Heart left ventricle (tissue), 16 donors: ENCODE measurements at regions not wholly inside any gene's neighbourhood (a gene's known extent, or its start where the extent isn't known, plus 50 kb on each side); places are given as distances from the start of the nearest gene placed in this dataset.

Experiments
- ATAC-seq, 4 donors: fragments of 200-7000 bp; cut with Tn5 transposase; one replicate each; pipeline ENCODE4 v1.9.1; 2020 to 2022; ENCODE audit warnings: moderate library complexity in 4 of 4, mild to moderate bottlenecking in 3 of 4, moderate number of reproducible peaks in 1 of 4
- DNase-seq, 5 donors: peaks; one replicate each; pipeline ENCODE4 v3.0.0-alpha.2; 2020
- H3K27ac ChIP-seq, 12 donors: fragments of 200-600 bp; sonication (generic) in 4 of 12; one replicate each; pipeline versions ENCODE4 v1.5.0 to v1.8.0; 2016 to 2022; ENCODE audit warnings: mild to moderate bottlenecking in 2 of 12
- H3K27me3 ChIP-seq, 9 donors: fragments of 200-600 bp; sonication (generic) in 2 of 9; one replicate each; pipeline versions ENCODE4 v1.5.1 to v1.8.0; 2016 to 2022; ENCODE audit warnings: mild to moderate bottlenecking in 3 of 9
- H3K36me3 ChIP-seq, 9 donors: fragments of 200-600 bp; sonication (generic) in 2 of 9; one replicate each; pipeline versions ENCODE4 v1.5.0 to v1.8.0; 2018 to 2022; ENCODE audit warnings: mild to moderate bottlenecking in 2 of 9
- H3K4me1 ChIP-seq, 12 donors: fragments of 200-600 bp; sonication (generic) in 4 of 12; one replicate each; pipeline versions ENCODE4 v1.5.0 to v1.8.0; 2016 to 2022; ENCODE audit warnings: mild to moderate bottlenecking in 3 of 12
- H3K4me3 ChIP-seq, 12 donors: fragments of 200-600 bp; sonication (generic) in 4 of 12; one replicate each; pipeline versions ENCODE4 v1.5.0 to v1.8.0; 2017 to 2022; ENCODE audit warnings: mild to moderate bottlenecking in 9 of 12, moderate library complexity in 4 of 12
- H3K9me3 ChIP-seq, 12 donors: fragments of 200-600 bp; sonication (generic) in 4 of 12; one replicate each; pipeline versions ENCODE4 v1.5.0 to v1.8.0; 2016 to 2022; ENCODE audit warnings: mild to moderate bottlenecking in 1 of 12
- POLR2A ChIP-seq, 2 donors: fragments of 450-650 bp; IDR thresholded peaks; one replicate each; pipeline ENCODE4 v1.6.1; 2017; ENCODE audit warnings: antibody characterized with exemption in 2 of 2, mild to moderate bottlenecking in 2 of 2, moderate library complexity in 2 of 2
- WGBS, 4 donors: extraction: QIAGEN DNeasy Blood & Tissue Kit in 2 of 4; methylation state at CpG; one replicate each; pipeline versions ENCODE4 v1.1.5 to v1.1.7; 2013 to 2018; 5-methylcytosine and 5-hydroxymethylcytosine counted together
- intact Hi-C, 10 donors: fragments of 100-400 bp; cut with DNase I; formaldehyde crosslinking; loops; one replicate each; pipeline versions ENCODE4 v1.11.1 to v1.14.2; 2022
- TF ChIP-seq, protein P1 (sequence below), 12 donors: fragments of 200-600 bp; sonication (generic) in 4 of 12; IDR thresholded peaks; one replicate each; pipeline versions ENCODE4 v1.5.0 to v1.8.0; 2018 to 2022; ENCODE audit warnings: antibody characterized with exemption in 12 of 12, mild to moderate bottlenecking in 5 of 12
- donor health status: ischemic (EF 13 %, LVEDD 7.1; RV severe dilation, severe dysfunction).
- donor health status: healthy with polysubstance abuse.
- donor health status: DM: no; HTN: yes; CAD: no.
- donor health status: DM: no; HTN: no; CAD: no.
- donor health status: ischemic (EF 25% LVEDD 6.9; RV normal size, moderate dysfunction).
- donor health status: ischemic (EF 25% LVEDD 5.7; RV mildly dilated, moderate dysfunction).
- donor health status: healthy.
- donor health status: DM: yes; HTN: yes; CAD: no.
- donor health status: ischemic (EF 35%, LVEDD 5.7; RV mildly dilated, moderate dysfunction).
- donor health status: nonischemic (EF 11% LVEDD 7.7; RV severe dilation, severe dysfunction).
- donor health status: DM: yes; HTN: yes; CAD: no.
- donor health status: PGD.
- donor health status: ischemic (EF 29% LVEDD 5.4; RV normal size, mild dysfunction).
- donor health status: nonischemic (EF 23%, LVEDD 6.1; RV moderate dilation, normal function).

DNA sequence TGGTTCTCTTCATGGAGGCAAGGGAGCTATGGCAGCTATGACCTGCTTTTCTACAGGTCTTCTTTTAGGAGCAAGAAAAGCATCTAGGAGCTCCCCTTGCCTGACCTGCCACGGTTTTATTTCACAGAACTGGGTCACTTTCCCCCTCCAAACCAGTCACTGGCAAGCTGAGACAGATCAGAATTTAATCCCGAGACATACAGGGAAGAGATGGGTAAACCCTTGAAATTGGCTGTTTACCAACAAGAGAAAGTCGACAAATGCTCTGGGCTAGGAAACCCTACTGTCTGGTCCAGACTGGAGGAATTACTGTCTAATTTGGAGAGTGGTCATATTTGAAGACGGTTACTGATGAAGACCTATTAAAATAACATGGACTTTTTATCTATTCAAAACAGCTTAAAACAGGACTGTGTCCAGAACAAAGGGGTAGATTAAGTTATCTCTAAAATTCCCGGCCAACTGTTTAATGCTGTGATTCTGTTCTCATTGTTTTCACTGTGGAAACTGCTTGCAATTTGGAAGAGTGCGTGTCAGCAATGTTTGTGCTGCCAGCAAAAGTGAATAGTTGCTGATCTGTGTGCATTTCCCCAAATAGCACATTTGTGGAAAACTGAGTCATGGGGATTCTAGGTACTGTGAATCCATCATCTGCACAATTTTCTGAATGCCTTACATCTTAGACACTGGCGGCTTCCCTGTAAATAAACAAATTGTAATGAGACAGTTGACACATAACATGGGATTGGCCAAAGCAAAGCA, 73.4 kb upstream of the EEA1 start:
- Histone ChIP-seq H3K4me3 (no peak overlapping the region), H3K27me3 (no peaks in the 10 kb centered on the region), H3K36me3 (no peaks in the 10 kb centered on the region), H3K27ac (peak overlapping the region in 3 of 12 donors; percentile 34 to 49 (median 37)), H3K9me3 (no peaks in the 10 kb centered on the region), H3K4me1 (peaks cover 0 to 13% (median 4%) of the 10 kb centered on the region in 12 donors)
- DNase-seq (no peak), ATAC-seq (peak in 3 of 4 donors; percentile 27 to 73 (median 70))
- 35 to 52% (median 45%) methylated on average over 7 of the region's 7 CpGs for WGBS, 4 donors
- intact Hi-C loops = loop anchor here in 1 of 10 donors (10.0 kb wide), 1 partner anchor 1102 kb away; no protein-coding TSS in a partner anchor
- TF ChIP-seq POLR2A (IDR thresholded peaks at IDR 0.05) = no peak
- TF ChIP-seq, protein P1, sequence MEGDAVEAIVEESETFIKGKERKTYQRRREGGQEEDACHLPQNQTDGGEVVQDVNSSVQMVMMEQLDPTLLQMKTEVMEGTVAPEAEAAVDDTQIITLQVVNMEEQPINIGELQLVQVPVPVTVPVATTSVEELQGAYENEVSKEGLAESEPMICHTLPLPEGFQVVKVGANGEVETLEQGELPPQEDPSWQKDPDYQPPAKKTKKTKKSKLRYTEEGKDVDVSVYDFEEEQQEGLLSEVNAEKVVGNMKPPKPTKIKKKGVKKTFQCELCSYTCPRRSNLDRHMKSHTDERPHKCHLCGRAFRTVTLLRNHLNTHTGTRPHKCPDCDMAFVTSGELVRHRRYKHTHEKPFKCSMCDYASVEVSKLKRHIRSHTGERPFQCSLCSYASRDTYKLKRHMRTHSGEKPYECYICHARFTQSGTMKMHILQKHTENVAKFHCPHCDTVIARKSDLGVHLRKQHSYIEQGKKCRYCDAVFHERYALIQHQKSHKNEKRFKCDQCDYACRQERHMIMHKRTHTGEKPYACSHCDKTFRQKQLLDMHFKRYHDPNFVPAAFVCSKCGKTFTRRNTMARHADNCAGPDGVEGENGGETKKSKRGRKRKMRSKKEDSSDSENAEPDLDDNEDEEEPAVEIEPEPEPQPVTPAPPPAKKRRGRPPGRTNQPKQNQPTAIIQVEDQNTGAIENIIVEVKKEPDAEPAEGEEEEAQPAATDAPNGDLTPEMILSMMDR (IDR thresholded peaks at IDR 0.05) = no peak

DNA sequence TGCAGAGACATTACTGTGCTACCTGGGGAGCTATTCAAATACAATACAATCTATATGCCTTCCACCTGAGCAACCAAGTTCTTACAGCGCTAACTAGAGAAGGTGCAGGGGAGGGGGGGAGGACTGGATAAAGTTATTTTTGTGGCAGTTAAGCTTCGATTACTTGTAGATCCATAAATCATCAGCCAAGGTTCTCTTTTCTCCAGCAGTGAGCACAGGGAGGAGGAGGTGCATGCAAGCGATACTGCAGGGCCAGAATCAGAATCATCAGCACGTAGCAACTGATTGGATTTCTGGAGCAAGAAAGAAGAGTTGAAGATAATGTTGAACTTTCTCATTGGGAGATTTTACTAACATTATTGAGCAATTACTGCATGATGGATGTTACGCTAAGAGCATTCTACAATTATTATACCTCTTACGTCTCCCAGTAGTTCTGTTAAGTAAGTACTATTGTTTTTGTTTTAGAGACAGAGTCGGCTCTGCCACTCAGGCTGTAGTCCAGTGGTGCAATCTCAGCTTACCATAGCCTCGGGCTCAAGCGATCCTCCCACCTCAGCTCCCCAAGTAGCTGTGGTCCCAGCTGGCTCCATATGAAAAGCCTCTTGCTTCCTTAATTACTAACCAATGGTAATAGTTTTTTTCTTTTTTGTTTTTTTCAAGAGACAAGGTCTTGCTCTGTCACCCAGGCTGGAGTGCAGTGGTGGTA, 74.6 kb upstream of the EEA1 start:
- Histone ChIP-seq H3K9me3 (no peaks in the 10 kb centered on the region), H3K4me3 (no peak overlapping the region), H3K27ac (no peak overlapping the region), H3K36me3 (no peaks in the 10 kb centered on the region), H3K4me1 (peaks cover 0 to 13% (median 4%) of the 10 kb centered on the region in 12 donors), H3K27me3 (no peaks in the 10 kb centered on the region)
- TF ChIP-seq POLR2A (IDR thresholded peaks at IDR 0.05) = no peak
- TF ChIP-seq, protein P1 (IDR thresholded peaks at IDR 0.05) = no peak
- WGBS, 4 donors = 82 to 88% (median 86%) methylated on average over 9 of the region's 9 CpGs
- no peak for ATAC-seq
- intact Hi-C loops = loop anchor here in 1 of 10 donors (10.0 kb wide), 1 partner anchor 1101 kb away; no protein-coding TSS in a partner anchor
- DNase-seq = no peak

DNA sequence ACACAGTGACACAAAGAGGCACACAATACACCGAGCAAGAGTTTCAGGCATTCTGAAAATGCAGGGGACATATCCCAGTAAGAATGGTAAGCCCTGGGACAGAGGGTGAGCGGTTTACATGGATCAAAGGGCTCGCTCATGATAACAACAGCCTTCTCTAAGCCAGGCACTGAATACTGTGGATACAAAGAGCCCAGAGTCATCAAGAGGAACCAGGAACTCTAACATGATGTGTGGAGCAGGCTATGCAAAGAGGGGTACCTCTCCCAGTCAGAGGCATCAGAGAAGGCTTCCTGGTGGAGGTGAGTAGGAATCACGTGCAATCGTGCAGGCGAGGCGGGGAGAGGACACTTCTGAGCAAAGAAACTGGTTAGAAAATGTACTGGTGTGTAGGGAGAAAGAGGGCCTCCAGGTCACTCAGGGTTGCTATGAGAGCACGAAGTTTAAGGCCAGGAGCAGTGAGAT, 76.9 kb upstream of the EEA1 start:
- intact Hi-C loops = loop anchor here in 1 of 10 donors (10.0 kb wide), 1 partner anchor 1099 kb away; no protein-coding TSS in a partner anchor
- DNase-seq (no peak), ATAC-seq (no peak)
- Histone ChIP-seq H3K4me1 (peaks cover 0 to 17% (median 4%) of the 10 kb centered on the region in 12 donors), H3K4me3 (no peak overlapping the region), H3K36me3 (no peaks in the 10 kb centered on the region), H3K9me3 (no peaks in the 10 kb centered on the region), H3K27me3 (no peaks in the 10 kb centered on the region), H3K27ac (no peak overlapping the region)
- WGBS, 4 donors = 88 to 91% (median 91%) methylated on average over 8 of the region's 8 CpGs
- no peak for TF ChIP-seq POLR2A (IDR thresholded peaks at IDR 0.05)
- TF ChIP-seq, protein P1 (IDR thresholded peaks at IDR 0.05) = no peak
